GM13976 (cell line): ENCODE measurements at regions not wholly inside any gene's neighbourhood (a gene's known extent, or its start where the extent isn't known, plus 50 kb on each side); places are given as distances from the start of the nearest gene placed in this dataset.

Source experiments
- DNase-seq: peaks from one replicate; pipeline ENCODE4 v3.0.0; 2012; ENCODE audit warnings: low spot score
- CTCF ChIP-seq: IDR thresholded peaks from 2 replicates; pipeline ENCODE4 v1.5.1; 2012; ENCODE audit warnings: borderline replicate concordance, mild to moderate bottlenecking; ENCODE audit not compliant: insufficient read depth; ENCODE audit errors: extremely low read depth, missing control alignments, control extremely low read depth
- in situ Hi-C: fragments of 300-500 bp; cut with MboI; formaldehyde crosslinking; loops from one replicate; pipeline ENCODE4 v1.12.0; 2022; ENCODE audit warnings: low sequenced_read_pairs, mixed read lengths, inconsistent platforms; ENCODE audit not compliant: unreplicated experiment

GRCh38 chr12:42893803-42894202, 304.3 kb upstream of the PRICKLE1 start:
- in situ Hi-C loops, result no loop called here

GRCh38 chr12:42892702-42893551, 303.4 kb upstream of the PRICKLE1 start:
- no peak for DNase-seq
- in situ Hi-C loops, result no loop called here
- no peak for TF ChIP-seq CTCF

More at GRCh38 chr12:42893803-42894202, 304.3 kb upstream of the PRICKLE1 start:
- DNase-seq, result no peak
- TF ChIP-seq CTCF, result no peak

- no peak for TF ChIP-seq CTCF
Measured at GRCh38 chr12:42887657-42888056, 298.1 kb upstream of the PRICKLE1 start.

DNA sequence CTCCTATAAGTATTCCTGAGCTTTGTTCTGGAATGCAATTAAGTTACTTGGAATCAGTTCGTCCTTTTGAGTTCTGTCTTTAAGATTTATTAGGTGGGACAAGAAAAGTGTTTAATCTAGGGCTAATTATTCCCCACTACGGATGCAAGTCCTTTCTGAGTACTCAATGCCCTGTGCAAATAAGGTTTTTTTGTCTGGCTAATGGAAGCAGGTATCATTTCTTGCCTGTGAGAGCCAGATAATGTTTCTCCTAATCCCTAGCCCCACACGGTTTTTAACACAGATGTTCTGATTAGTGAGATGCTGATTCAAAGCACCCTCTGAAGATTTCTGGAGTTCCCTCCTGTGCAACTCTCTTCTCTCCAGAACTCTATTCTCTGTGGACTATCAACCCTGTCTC, 296.6 kb upstream of the PRICKLE1 start:
- no peak for TF ChIP-seq CTCF
- in situ Hi-C loops, result no loop called here
- no peak for DNase-seq

More at GRCh38 chr12:42887657-42888056, 298.1 kb upstream of the PRICKLE1 start:
- DNase-seq, result no peak
- in situ Hi-C loops, result no loop called here

GRCh38 chr12:42885677-42886076, 296.1 kb upstream of the PRICKLE1 start:
- DNase-seq, result no peak
- in situ Hi-C loops, result no loop called here
- TF ChIP-seq CTCF, result no peak

- no peak for DNase-seq
- no peak for TF ChIP-seq CTCF
- in situ Hi-C loops, result no loop called here
Measured at GRCh38 chr12:42884116-42884515, 294.6 kb upstream of the PRICKLE1 start.
